Omental fat pad (tissue), 3 donors: ENCODE measurements at regions not wholly inside any gene's neighbourhood (a gene's known extent, or its start where the extent isn't known, plus 50 kb on each side); places are given as distances from the start of the nearest gene placed in this dataset.
"Not testable (repeated sequence)": the region's sequence is repeated elsewhere in the genome, so short reads cannot be mapped to it uniquely, and the experiment has no call there.

Experiments
- ATAC-seq: fragments of 150-250 bp; one replicate; pipeline ENCODE4 v1.9.1; 2016; ENCODE audit warnings: mild to moderate bottlenecking, moderate library complexity; ENCODE audit not compliant: low FRiP score
- DNase-seq: peaks from one replicate; pipeline ENCODE4 v3.0.0-alpha.2; 2019; ENCODE audit warnings: low spot score
- TF ChIP-seq, protein P1 (sequence below), 3 donors: fragments of 450-650 bp; IDR thresholded peaks; one replicate each; pipeline ENCODE4 v1.5.1; 2016 to 2017; ENCODE audit warnings: antibody characterized with exemption in 3 of 3, mild to moderate bottlenecking in 3 of 3, moderate library complexity in 2 of 3

DNA sequence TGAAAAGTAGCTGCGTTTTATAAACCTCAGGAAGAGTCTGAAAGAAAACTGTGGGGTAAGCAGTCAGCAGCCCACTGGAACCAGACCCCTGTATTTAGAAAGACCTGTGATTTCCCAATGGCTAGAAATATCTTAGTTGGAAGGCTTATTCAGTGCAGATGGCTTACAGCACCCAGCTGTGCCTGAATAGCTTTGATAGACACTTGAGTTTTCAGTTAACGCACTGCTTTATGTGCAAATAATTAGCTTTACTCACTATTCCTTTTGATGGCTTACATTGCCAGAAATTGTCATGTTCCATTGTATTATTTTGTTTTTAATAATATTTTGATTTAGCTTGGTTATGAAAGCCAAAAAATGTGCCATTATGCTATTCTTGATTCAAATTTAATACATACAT lies 465.3 kb upstream of the SYNCRIP start:
- no peak for ATAC-seq
- TF ChIP-seq, protein P1, sequence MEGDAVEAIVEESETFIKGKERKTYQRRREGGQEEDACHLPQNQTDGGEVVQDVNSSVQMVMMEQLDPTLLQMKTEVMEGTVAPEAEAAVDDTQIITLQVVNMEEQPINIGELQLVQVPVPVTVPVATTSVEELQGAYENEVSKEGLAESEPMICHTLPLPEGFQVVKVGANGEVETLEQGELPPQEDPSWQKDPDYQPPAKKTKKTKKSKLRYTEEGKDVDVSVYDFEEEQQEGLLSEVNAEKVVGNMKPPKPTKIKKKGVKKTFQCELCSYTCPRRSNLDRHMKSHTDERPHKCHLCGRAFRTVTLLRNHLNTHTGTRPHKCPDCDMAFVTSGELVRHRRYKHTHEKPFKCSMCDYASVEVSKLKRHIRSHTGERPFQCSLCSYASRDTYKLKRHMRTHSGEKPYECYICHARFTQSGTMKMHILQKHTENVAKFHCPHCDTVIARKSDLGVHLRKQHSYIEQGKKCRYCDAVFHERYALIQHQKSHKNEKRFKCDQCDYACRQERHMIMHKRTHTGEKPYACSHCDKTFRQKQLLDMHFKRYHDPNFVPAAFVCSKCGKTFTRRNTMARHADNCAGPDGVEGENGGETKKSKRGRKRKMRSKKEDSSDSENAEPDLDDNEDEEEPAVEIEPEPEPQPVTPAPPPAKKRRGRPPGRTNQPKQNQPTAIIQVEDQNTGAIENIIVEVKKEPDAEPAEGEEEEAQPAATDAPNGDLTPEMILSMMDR (IDR thresholded peaks at IDR 0.05) = no peak
- no peak for DNase-seq

- DNase-seq = no peak
- no peak for ATAC-seq
- TF ChIP-seq, protein P1 (IDR thresholded peaks at IDR 0.05) = no peak
Measured at GRCh38 chr6:86087954-86088353, 445.3 kb upstream of the SYNCRIP start.

DNA sequence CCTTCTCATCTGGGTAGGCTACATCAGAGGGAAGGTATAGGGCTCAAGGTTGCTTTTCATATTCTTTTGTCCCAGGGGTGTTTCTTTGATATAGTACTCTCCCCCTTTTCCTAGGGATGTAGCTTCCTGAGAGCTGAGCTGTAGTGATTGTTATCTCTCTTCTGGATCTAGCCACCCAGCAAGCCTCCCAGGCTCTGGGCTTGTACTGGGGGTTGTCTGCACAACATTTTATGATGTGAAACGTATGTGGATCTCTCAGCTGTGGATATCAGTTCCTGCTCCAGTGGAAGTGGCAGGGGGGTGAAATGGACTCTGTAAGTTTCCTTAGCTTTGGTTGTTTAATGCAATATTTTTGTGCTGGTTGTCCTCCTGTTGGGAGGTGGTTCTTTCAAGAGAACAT lies 437.3 kb upstream of the SYNCRIP start:
- ATAC-seq = no peak
- TF ChIP-seq, protein P1 (IDR thresholded peaks at IDR 0.05) = no peak
- DNase-seq = no peak

DNA sequence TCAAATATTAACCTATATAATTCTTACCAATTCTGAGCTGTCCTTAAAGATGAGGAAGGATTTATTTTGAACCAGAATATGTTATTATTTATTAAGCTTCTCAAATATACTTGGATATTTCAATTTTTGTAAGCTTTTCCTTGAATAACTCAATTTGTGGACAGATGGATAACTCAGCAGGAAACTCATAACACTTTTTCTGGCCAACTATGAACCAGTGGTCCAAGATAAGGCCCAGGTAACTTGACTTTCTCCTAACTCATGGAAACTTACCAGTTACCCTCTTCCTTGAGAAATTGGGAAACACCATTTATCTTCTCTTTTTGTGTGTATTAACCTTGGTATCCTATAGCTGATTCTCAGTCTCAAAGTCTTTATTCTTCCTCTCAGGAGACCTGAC lies 427.5 kb upstream of the SYNCRIP start:
- DNase-seq (no peak), ATAC-seq (no peak)
- TF ChIP-seq, protein P1 (IDR thresholded peaks at IDR 0.05) = no peak

- not testable (repeated sequence) for DNase-seq, ATAC-seq
Measured at GRCh38 chr6:86065002-86065401, 422.3 kb upstream of the SYNCRIP start.

- DNase-seq, ATAC-seq: not testable (repeated sequence)
Measured at GRCh38 chr6:86057293-86057980, 414.8 kb upstream of the SYNCRIP start.

- no peak for DNase-seq
- ATAC-seq = no peak
- TF ChIP-seq, protein P1 (IDR thresholded peaks at IDR 0.05) = no peak
Measured at GRCh38 chr6:86045038-86045437, 402.4 kb upstream of the SYNCRIP start.

GRCh38 chr6:86042214-86042613 lies 399.5 kb upstream of the SYNCRIP start:
- TF ChIP-seq, protein P1 (IDR thresholded peaks at IDR 0.05) = no peak
- no peak for ATAC-seq
- no peak for DNase-seq
